ENCODE measurements at regions not wholly inside any gene's neighbourhood (a gene's known extent, or its start where the extent isn't known, plus 50 kb on each side); places are given as distances from the start of the nearest gene placed in this dataset.

GRCh38 chr2:120991441-120991840, 255.8 kb downstream of the GLI2 start:
- no peak for DNase-seq (ENCODE audit: low spot score)

- no peak for DNase-seq (ENCODE audit: low spot score)
Measured at GRCh38 chr2:120992791-120993555, 257.3 kb downstream of the GLI2 start.

GRCh38 chr2:120993661-120994060, 258.0 kb downstream of the GLI2 start:
- no peak for DNase-seq (ENCODE audit: low spot score)

- DNase-seq (ENCODE audit: low spot score), result no peak
Measured at GRCh38 chr2:120994301-120994995, 258.8 kb downstream of the GLI2 start.

- DNase-seq (ENCODE audit: low spot score), result no peak
Measured at GRCh38 chr2:120995152-120995551, 259.5 kb downstream of the GLI2 start.

- no peak for DNase-seq (ENCODE audit: low spot score)
Measured at GRCh38 chr2:120995656-120996190, 260.1 kb downstream of the GLI2 start.

- DNase-seq (ENCODE audit: low spot score), result peak; percentile 39
Measured at GRCh38 chr2:120999377-121000097, 263.9 kb downstream of the GLI2 start.

- no peak for DNase-seq (ENCODE audit: low spot score)
Measured at GRCh38 chr2:121000804-121001203, 265.1 kb downstream of the GLI2 start.

- DNase-seq (ENCODE audit: low spot score), result no peak
Measured at GRCh38 chr2:121001641-121002040, 266.0 kb downstream of the GLI2 start.

- no peak for DNase-seq (ENCODE audit: low spot score)
Measured at GRCh38 chr2:121002597-121002996, 266.9 kb downstream of the GLI2 start.

- no peak for DNase-seq (ENCODE audit: low spot score)
Measured at GRCh38 chr2:121003391-121003790, 267.7 kb downstream of the GLI2 start.

GRCh38 chr2:121004359-121004758, 268.7 kb downstream of the GLI2 start:
- no peak for DNase-seq (ENCODE audit: low spot score)

- no peak for DNase-seq (ENCODE audit: low spot score)
Measured at GRCh38 chr2:121004950-121005349, 269.3 kb downstream of the GLI2 start.

- DNase-seq (ENCODE audit: low spot score), result no peak
Measured at GRCh38 chr2:121005453-121005852, 269.8 kb downstream of the GLI2 start.

- DNase-seq (ENCODE audit: low spot score), result no peak
Measured at GRCh38 chr2:121006743-121007489, 271.2 kb downstream of the GLI2 start.

- no peak for DNase-seq (ENCODE audit: low spot score)
Measured at GRCh38 chr2:121007490-121007853, 271.8 kb downstream of the GLI2 start.

- no peak for DNase-seq (ENCODE audit: low spot score)
Measured at GRCh38 chr2:121008975-121009374, 273.3 kb downstream of the GLI2 start.

- no peak for DNase-seq (ENCODE audit: low spot score)
Measured at GRCh38 chr2:121010998-121011397, 274.0 kb downstream of the TFCP2L1 start.

- no peak for DNase-seq (ENCODE audit: low spot score)
Measured at GRCh38 chr2:121014876-121015275, 270.1 kb downstream of the TFCP2L1 start.

GRCh38 chr2:121015971-121016485, 269.0 kb downstream of the TFCP2L1 start:
- DNase-seq (ENCODE audit: low spot score), result no peak

- DNase-seq (ENCODE audit: low spot score), result no peak
Measured at GRCh38 chr2:121017396-121017795, 267.6 kb downstream of the TFCP2L1 start.

Data from GM03348 (cell line).